Keratinocyte (primary cell): ENCODE measurements at regions not wholly inside any gene's neighbourhood (a gene's known extent, or its start where the extent isn't known, plus 50 kb on each side); places are given as distances from the start of the nearest gene placed in this dataset.

Experiments
- CTCF ChIP-seq, 3 experiments: IDR thresholded peaks in 1 of 3; conservative IDR thresholded peaks in 1 of 3; optimal IDR thresholded peaks in 1 of 3; 2 replicates in 2 of 3; 3 replicates in 1 of 3; pipeline versions ENCODE3 to v1.5.1; 2011; ENCODE audit warnings: low read length in 3 of 3, mild to moderate bottlenecking in 3 of 3, moderate library complexity in 2 of 3, control low read depth in 1 of 3, inconsistent platforms in 1 of 3; ENCODE audit not compliant: insufficient read depth in 2 of 3; ENCODE audit errors: extremely low read depth in 1 of 3
- EZH2 ChIP-seq: IDR thresholded peaks from one replicate; pipeline ENCODE4 v1.6.1; 2012; ENCODE audit warnings: inconsistent platforms, mild to moderate bottlenecking, low read length, moderate library complexity

GRCh38 chr12:75722714-75723200 is 211.3 kb upstream of the KRR1 start:
- TF ChIP-seq CTCF (optimal IDR thresholded peaks at IDR 0.05 in 1 of 3, IDR thresholded peaks at IDR 0.05 in 1 of 3, conservative IDR thresholded peaks at IDR 0.05 in 1 of 3; ENCODE audit: extremely low read depth in 1 of 3, insufficient read depth in 2 of 3, low read length in 3 of 3) (no peak), EZH2 (no peak)
